Liver (tissue), 8 donors: ENCODE measurements at regions not wholly inside any gene's neighbourhood (a gene's known extent, or its start where the extent isn't known, plus 50 kb on each side); places are given as distances from the start of the nearest gene placed in this dataset.
"Not testable (repeated sequence)": the region's sequence is repeated elsewhere in the genome, so short reads cannot be mapped to it uniquely, and the experiment has no call there.

Experiments used
- DNase-seq: peaks from one replicate; pipeline ENCODE4 v3.0.0-alpha.2; 2017; ENCODE audit warnings: low spot score
- H3K27ac ChIP-seq, 2 donors: one replicate each; pipeline ENCODE4 v1.7.0; 2013; ENCODE audit warnings: inconsistent platforms in 2 of 2, low read length in 2 of 2, control low read depth in 1 of 2, low read depth in 1 of 2, mild to moderate bottlenecking in 1 of 2
- H3K27me3 ChIP-seq, 4 donors: one replicate each; pipeline versions ENCODE4 v1.6.1 to v1.7.0; 2013; ENCODE audit warnings: low read length in 3 of 4, inconsistent platforms in 1 of 4, mild to moderate bottlenecking in 1 of 4, moderate library complexity in 1 of 4; ENCODE audit not compliant: control insufficient read depth in 4 of 4, insufficient read depth in 4 of 4
- H3K36me3 ChIP-seq, 4 donors: one replicate each; pipeline versions ENCODE4 v1.6.1 to v1.7.0; 2013; ENCODE audit warnings: low read length in 3 of 4, mild to moderate bottlenecking in 3 of 4, low read depth in 1 of 4, moderate library complexity in 1 of 4; ENCODE audit not compliant: control insufficient read depth in 4 of 4, insufficient read depth in 3 of 4
- H3K4me1 ChIP-seq, 4 donors: one replicate each; pipeline versions ENCODE4 v1.6.1 to v1.7.0; 2013; ENCODE audit warnings: low read length in 3 of 4, mild to moderate bottlenecking in 3 of 4, moderate library complexity in 1 of 4; ENCODE audit not compliant: control insufficient read depth in 4 of 4, insufficient read depth in 4 of 4
- H3K4me3 ChIP-seq, 3 donors: one replicate each; pipeline versions ENCODE4 v1.6.1 to v1.7.0; 2013; ENCODE audit warnings: low read length in 3 of 3, control low read depth in 1 of 3, low read depth in 1 of 3, mild to moderate bottlenecking in 1 of 3
- H3K9ac ChIP-seq, 2 donors: one replicate each; pipeline ENCODE4 v1.7.0; 2013; ENCODE audit warnings: low read length in 2 of 2, mild to moderate bottlenecking in 2 of 2, moderate library complexity in 2 of 2, control low read depth in 1 of 2, low read depth in 1 of 2
- H3K9me3 ChIP-seq, 4 donors: one replicate each; pipeline versions ENCODE4 v1.6.1 to v1.7.0; 2013; ENCODE audit warnings: low read length in 3 of 4; ENCODE audit not compliant: control insufficient read depth in 4 of 4
- ATF3 ChIP-seq: IDR thresholded peaks from 2 replicates; pipeline ENCODE4 v1.6.1; 2016; ENCODE audit warnings: antibody characterized with exemption
- EGR1 ChIP-seq, 2 donors: IDR thresholded peaks; 2 replicates each; pipeline ENCODE4 v1.6.1; 2016 to 2018; ENCODE audit warnings: antibody characterized with exemption in 2 of 2, low read depth in 2 of 2
- FOXA1 ChIP-seq: IDR thresholded peaks from 2 replicates; pipeline ENCODE4 v1.6.1; 2016; ENCODE audit warnings: antibody characterized with exemption
- FOXA2 ChIP-seq: IDR thresholded peaks from 2 replicates; pipeline ENCODE4 v1.6.1; 2016; ENCODE audit warnings: antibody characterized with exemption
- GABPA ChIP-seq, 2 donors: IDR thresholded peaks in 1 of 2; conservative IDR thresholded peaks in 1 of 2; 2 replicates each; pipeline ENCODE4 v1.6.1; 2016; ENCODE audit warnings: antibody characterized with exemption in 2 of 2, mild to moderate bottlenecking in 1 of 2, moderate library complexity in 1 of 2
- HNF4A ChIP-seq, 2 donors: conservative IDR thresholded peaks; 2 replicates each; pipeline ENCODE4 v1.6.1; 2016; ENCODE audit warnings: antibody characterized with exemption in 2 of 2, mild to moderate bottlenecking in 2 of 2
- HNF4G ChIP-seq: IDR thresholded peaks from 2 replicates; pipeline ENCODE4 v1.6.1; 2016; ENCODE audit warnings: antibody characterized with exemption
- JUND ChIP-seq, 2 donors: IDR thresholded peaks; 2 replicates each; pipeline ENCODE4 v1.6.1; 2016; ENCODE audit warnings: antibody characterized with exemption in 2 of 2
- NR2F2 ChIP-seq: IDR thresholded peaks from 2 replicates; pipeline ENCODE4 v1.6.1; 2016; ENCODE audit warnings: antibody characterized with exemption
- RAD21 ChIP-seq, 2 donors: IDR thresholded peaks; 2 replicates each; pipeline ENCODE4 v1.6.1; 2016; ENCODE audit warnings: antibody characterized with exemption in 2 of 2, mild to moderate bottlenecking in 2 of 2
- RXRA ChIP-seq, 2 donors: IDR thresholded peaks; 2 replicates each; pipeline ENCODE4 v1.6.1; 2017 to 2018; ENCODE audit warnings: antibody characterized with exemption in 2 of 2, mild to moderate bottlenecking in 1 of 2
- TAF1 ChIP-seq: conservative IDR thresholded peaks from 2 replicates; pipeline ENCODE4 v1.6.1; 2016; ENCODE audit warnings: antibody characterized with exemption, mild to moderate bottlenecking
- YY1 ChIP-seq: IDR thresholded peaks from 2 replicates; pipeline ENCODE4 v1.6.1; 2016; ENCODE audit warnings: antibody characterized with exemption, mild to moderate bottlenecking
- WGBS: extraction: QIAGEN DNeasy Blood & Tissue Kit; methylation state at CpG from one replicate; pipeline ENCODE4 v1.1.7; 2013; 5-methylcytosine and 5-hydroxymethylcytosine counted together
- TF ChIP-seq, protein P1 (sequence below): IDR thresholded peaks from 2 replicates; pipeline ENCODE4 v1.6.1; 2016; ENCODE audit warnings: antibody characterized with exemption
- TF ChIP-seq, protein P2 (sequence below): IDR thresholded peaks from 2 replicates; pipeline ENCODE4 v1.6.1; 2016; ENCODE audit warnings: antibody characterized with exemption
- TF ChIP-seq, protein P3 (sequence below): fragments of 150-350 bp; IDR thresholded peaks from 2 replicates; pipeline ENCODE4 v1.5.1; 2017; ENCODE audit warnings: improper control_type of control experiment, low read depth, low read length; ENCODE audit not compliant: missing input control
- donor health status: healthy.
- donor health status: healthy.
- donor health status: healthy.
- donor health status: healthy.
- donor health status: healthy.

DNA sequence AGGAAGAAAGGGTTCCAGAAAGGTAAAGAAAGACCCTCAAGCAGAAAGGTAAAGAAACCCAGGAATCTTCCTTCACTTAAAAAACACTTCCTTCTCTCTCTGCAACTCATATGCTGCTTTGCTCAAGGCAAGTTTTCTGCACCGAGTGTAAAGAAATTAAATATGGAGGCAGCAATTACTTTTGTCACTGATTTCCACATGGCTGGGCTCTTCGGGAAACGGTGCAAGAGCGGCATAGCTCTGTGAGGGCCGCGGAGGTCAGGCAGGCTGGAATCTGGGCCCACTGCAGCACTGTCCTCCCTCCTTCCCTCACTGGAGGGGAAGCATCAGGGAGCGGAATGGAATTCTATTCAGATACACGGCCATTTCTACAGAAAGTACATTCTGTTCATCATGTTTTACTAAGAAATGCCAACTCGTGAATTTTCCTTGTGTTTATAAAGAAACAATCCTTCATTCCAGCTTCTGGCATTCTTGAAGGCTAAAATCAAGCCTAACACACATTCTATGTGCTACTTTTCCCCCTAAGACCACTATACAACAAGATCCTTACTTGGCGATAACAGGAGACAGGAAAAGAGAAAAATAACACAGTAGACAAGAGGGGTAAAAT, 212.2 kb downstream of the SIPA1L2 start:
- no peak for DNase-seq
- Histone ChIP-seq H3K4me1 (no peaks in the 10 kb centered on the region), H3K36me3 (peaks cover 0 to 11% (median 3%) of the 10 kb centered on the region in 4 donors), H3K9ac (no peak overlapping the region), H3K27ac (no peak overlapping the region), H3K9me3 (no peaks in the 10 kb centered on the region), H3K4me3 (no peak overlapping the region), H3K27me3 (no peaks in the 10 kb centered on the region)
- TF ChIP-seq, protein P1, sequence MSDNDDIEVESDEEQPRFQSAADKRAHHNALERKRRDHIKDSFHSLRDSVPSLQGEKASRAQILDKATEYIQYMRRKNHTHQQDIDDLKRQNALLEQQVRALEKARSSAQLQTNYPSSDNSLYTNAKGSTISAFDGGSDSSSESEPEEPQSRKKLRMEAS: no peak
- TF ChIP-seq, protein P2, sequence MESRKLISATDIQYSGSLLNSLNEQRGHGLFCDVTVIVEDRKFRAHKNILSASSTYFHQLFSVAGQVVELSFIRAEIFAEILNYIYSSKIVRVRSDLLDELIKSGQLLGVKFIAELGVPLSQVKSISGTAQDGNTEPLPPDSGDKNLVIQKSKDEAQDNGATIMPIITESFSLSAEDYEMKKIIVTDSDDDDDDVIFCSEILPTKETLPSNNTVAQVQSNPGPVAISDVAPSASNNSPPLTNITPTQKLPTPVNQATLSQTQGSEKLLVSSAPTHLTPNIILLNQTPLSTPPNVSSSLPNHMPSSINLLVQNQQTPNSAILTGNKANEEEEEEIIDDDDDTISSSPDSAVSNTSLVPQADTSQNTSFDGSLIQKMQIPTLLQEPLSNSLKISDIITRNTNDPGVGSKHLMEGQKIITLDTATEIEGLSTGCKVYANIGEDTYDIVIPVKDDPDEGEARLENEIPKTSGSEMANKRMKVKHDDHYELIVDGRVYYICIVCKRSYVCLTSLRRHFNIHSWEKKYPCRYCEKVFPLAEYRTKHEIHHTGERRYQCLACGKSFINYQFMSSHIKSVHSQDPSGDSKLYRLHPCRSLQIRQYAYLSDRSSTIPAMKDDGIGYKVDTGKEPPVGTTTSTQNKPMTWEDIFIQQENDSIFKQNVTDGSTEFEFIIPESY: no peak
- no peak for TF ChIP-seq GABPA (IDR thresholded peaks at IDR 0.05 in 1 of 2, conservative IDR thresholded peaks at IDR 0.05 in 1 of 2)
- TF ChIP-seq NR2F2: no peak
- TF ChIP-seq HNF4A (conservative IDR thresholded peaks at IDR 0.05): no peak
- no peak for TF ChIP-seq TAF1
- TF ChIP-seq JUND (IDR thresholded peaks at IDR 0.05): no peak
- no peak for TF ChIP-seq YY1
- TF ChIP-seq RXRA (IDR thresholded peaks at IDR 0.05): no peak
- no peak for TF ChIP-seq EGR1 (IDR thresholded peaks at IDR 0.05; ENCODE audit: low read depth in 2 of 2)
- TF ChIP-seq ATF3: no peak
- WGBS: 91% methylated on average over 10 of the region's 10 CpGs

- 91% methylated on average over 8 of the region's 8 CpGs for WGBS
- Histone ChIP-seq H3K9ac (no peak overlapping the region), H3K27me3 (no peaks in the 10 kb centered on the region), H3K4me1 (no peaks in the 10 kb centered on the region), H3K4me3 (no peak overlapping the region), H3K36me3 (peaks cover 1 to 11% (median 3%) of the 10 kb centered on the region in 4 donors), H3K27ac (no peak overlapping the region), H3K9me3 (no peaks in the 10 kb centered on the region)
- TF ChIP-seq HNF4A (conservative IDR thresholded peaks at IDR 0.05) (no peak), YY1 (no peak), GABPA (IDR thresholded peaks at IDR 0.05 in 1 of 2, conservative IDR thresholded peaks at IDR 0.05 in 1 of 2) (no peak), RXRA (IDR thresholded peaks at IDR 0.05) (no peak), ATF3 (no peak), TAF1 (no peak), JUND (IDR thresholded peaks at IDR 0.05) (no peak), EGR1 (IDR thresholded peaks at IDR 0.05; ENCODE audit: low read depth in 2 of 2) (no peak), RAD21 (IDR thresholded peaks at IDR 0.05) (no peak), FOXA2 (no peak), HNF4G (no peak), FOXA1 (no peak)
- TF ChIP-seq, protein P2: no peak
- TF ChIP-seq, protein P1: no peak
- TF ChIP-seq, protein P3, sequence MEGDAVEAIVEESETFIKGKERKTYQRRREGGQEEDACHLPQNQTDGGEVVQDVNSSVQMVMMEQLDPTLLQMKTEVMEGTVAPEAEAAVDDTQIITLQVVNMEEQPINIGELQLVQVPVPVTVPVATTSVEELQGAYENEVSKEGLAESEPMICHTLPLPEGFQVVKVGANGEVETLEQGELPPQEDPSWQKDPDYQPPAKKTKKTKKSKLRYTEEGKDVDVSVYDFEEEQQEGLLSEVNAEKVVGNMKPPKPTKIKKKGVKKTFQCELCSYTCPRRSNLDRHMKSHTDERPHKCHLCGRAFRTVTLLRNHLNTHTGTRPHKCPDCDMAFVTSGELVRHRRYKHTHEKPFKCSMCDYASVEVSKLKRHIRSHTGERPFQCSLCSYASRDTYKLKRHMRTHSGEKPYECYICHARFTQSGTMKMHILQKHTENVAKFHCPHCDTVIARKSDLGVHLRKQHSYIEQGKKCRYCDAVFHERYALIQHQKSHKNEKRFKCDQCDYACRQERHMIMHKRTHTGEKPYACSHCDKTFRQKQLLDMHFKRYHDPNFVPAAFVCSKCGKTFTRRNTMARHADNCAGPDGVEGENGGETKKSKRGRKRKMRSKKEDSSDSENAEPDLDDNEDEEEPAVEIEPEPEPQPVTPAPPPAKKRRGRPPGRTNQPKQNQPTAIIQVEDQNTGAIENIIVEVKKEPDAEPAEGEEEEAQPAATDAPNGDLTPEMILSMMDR: no peak
- DNase-seq: no peak
These were observed 213.8 kb downstream of the SIPA1L2 start for GRCh38 chr1:232416026-232416568.

GRCh38 chr1:232415481-232415880, 214.5 kb downstream of the SIPA1L2 start:
- not testable (repeated sequence) for H3K9me3 ChIP-seq, H3K9ac ChIP-seq, H3K4me3 ChIP-seq, H3K4me1 ChIP-seq, H3K27ac ChIP-seq, H3K27me3 ChIP-seq, DNase-seq
- H3K36me3 ChIP-seq: peaks cover 1 to 11% (median 3%) of the 10 kb centered on the region in 4 donors
- WGBS: 94% methylated on average over 10 of the region's 10 CpGs
